Stimulated activated CD4-positive, alpha-beta T cell treated with anti-CD3 and anti-CD28 coated beads, TNF-alpha, amount 100 ng/mL, for 1 hour (primary cell): ENCODE measurements at regions not wholly inside any gene's neighbourhood (a gene's known extent, or its start where the extent isn't known, plus 50 kb on each side); places are given as distances from the start of the nearest gene placed in this dataset.

Experiments used
- DNase-seq, 3 donors: peaks; one replicate each; pipeline ENCODE4 v3.0.0-alpha.2; 2020; ENCODE audit warnings: low read depth in 3 of 3, low spot score in 1 of 3

DNA sequence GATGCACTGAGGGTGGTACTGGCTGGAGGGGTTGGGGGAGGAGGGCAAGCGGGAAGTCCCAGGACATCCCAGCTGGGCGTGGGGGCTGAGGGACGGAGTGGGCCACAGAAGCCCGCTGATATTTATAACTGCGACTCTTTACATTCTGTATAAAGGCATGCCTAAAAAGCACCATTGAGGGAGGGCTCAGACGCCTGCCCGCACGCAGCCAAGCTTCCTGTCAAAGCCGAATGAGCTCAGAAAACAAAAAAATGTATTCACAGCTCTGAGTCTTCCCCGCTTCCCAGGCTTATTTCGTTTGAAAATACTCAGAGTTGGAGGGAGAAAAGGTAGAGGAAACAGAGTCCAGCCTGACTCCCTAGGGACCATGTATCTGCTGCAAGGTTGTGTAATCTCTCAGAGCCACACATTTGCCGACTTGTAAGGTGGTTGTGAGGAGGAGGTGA, 170.1 kb upstream of the HAAO start:
- no peak for DNase-seq

DNA sequence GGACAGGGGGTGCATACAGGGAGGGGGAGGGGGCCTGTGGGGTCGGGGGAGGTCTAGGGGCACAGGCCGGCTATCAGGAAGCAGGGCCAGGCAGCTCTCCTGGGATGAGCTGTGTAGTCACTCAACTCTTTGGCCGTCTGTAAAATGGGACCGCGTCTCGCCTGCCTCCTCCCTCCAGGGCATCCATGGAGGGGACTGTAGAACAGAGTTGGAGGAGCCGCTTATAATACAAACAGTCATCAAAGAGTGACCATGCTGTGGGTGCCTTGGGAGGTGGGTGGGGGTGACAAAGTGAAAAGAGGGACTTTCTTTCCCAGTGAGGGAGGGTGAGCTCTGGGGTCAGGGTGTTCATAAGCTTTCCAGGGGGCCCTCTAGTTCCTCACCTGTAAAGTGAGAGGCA, 169.6 kb upstream of the HAAO start:
- no peak for DNase-seq

DNA sequence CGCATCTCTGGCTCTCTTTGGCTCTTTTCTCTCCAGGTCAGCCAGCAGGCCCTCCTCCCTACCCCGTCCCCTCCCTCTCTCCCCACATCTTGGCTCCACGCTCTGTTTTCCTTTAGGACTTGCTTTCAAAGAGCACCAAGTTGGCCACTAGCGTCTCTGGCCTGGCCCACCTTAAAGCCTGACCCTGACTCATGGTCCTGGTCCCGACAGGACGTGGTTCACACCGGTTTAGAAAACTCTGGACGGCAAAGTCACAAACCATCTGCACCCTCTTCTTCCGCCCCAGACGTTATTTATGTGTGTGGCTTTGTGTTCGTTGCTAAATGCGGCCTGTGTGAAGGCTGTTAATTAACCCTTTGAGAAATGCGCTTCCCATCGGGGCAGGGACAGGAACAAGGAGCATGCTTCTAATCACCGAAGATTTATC, 169.0 kb upstream of the HAAO start:
- DNase-seq: no peak

DNA sequence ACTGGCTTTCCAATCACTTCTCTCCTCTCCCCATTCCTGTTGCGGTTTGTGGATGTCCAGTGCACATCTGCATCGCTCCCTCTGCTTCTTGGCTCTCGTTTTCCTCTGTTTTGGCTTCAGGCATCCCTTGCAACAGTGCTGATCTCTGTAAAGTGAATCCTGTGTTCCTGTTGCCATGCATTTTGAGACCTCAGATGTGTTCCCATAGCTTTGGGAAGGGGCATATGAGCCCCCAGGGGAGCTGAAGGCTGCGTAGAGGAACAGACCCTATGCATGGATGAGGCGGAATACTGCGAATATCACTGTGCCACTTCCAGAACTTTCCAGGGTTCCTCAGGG, 168.4 kb upstream of the HAAO start:
- DNase-seq: no peak

DNA sequence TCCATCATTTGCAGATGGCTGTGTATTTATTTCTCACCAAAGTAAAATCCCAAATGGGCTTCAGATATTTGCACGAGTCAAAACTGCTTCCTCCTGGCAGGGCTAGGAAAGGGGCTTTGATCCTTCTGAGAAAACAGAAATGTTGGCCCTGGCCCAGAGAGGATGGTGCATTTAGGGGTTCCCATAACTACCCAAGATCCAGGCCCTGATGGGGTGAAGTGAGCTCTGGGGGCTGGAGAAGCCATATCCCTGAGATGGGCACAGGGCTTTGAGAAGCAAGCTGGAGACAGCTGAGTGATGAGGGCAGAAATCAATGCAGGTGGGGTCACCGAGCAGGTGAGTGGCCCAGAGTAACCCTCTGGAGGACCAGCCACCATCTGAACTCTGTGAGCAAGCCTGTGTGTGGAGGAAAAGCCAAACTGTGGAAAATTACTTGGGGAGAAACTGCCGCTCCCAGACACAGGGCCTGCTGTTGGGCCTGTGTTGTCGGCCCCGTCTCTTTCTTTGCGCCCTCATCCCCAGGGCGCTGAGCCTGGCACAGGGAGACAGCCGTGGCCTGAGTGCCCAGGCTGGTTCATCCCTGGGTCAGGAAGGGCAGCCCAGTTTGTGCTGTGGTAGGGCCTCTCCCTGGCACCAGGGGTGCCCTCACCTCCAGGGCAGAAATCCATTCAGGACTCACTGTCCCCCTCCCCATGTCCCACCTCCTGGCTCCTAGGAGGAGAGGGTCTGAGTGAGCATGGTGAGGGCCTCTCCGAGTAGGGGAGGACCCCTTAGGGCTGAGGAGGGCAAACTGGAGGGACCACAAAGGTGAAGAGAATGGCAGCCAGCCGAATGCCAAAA, 167.8 kb upstream of the HAAO start:
- DNase-seq: no peak

DNA sequence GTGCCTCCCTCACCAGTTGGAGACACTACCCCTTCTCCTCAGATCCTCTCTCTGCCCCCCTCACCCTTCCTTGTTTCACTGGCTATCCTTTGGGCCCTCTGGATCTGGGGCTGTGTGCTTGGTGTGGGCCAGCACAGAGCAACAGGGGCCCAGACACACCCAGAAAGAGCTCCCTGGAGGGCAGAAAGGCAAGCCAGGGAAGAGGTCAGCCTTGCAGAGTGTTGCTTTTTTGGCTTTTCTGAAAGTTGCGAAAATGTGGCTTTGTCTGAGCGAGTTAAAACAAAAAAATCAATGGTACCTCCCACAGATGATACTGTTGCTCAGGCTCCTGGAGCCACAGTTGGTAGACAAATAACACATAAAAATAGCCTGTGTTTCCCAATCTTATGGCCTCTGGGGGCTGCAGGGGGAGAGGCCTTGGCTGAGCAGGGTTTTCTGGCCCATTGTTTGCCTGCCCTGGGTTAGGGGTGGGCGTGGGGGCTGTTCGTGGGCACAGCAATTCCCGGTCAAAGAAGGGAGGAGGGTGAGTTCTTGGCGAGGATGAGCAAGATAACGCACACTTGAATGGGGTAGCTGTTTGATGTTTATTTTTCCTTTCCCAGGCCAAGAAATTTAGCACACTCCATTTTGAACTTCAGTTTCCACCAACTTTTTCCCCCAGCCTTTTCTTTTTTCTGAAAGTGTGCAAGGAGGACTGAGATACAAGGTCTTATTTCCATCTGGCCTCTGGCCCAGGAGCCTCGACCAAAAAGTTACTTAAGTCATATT, 167.0 kb upstream of the HAAO start:
- no peak for DNase-seq

DNA sequence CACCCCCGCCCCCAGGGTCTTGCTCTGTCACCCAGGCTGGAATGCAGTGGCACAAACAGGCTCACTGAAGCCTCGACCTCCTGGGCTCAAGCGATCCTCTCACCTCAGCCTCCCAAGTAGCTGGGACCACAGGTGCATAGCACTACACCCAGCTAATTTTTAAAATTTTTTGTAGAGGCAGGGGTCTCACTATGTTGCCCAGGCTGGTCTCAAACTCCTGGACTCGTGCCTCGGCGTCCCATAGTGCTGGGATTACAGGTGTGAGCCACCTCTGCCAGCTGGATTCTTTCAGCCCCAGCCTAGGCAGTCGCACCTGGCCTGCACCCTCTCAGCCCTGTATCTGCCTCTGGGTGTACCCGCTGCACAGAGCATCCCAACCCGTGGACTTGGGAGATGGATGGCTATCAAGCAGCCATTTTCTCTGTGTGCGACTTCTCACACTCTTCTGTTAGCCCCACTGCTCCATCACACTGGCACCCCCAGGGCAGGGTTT, 166.4 kb upstream of the HAAO start:
- no peak for DNase-seq

DNA sequence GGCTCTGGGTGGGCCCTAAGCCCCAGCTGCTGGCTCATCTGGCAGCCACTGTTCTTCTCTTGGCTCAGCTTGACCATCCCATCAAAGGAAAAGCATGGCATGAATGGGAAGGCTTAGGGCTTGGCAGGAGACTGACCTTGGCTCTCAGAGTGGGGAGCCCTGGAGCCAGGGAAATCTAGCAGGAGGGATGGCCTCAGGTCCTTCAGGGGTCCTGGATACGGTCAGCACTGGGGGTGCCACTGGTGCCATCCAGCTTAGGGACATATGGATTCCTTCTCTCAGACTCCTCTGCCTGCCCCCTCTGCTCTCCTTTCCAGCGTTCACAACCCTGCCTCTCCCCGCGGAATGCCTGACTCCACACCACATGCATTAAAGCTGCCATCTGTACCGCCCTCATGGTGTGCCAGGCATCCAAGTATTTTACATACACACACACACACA, 165.5 kb upstream of the HAAO start:
- DNase-seq: no peak

DNA sequence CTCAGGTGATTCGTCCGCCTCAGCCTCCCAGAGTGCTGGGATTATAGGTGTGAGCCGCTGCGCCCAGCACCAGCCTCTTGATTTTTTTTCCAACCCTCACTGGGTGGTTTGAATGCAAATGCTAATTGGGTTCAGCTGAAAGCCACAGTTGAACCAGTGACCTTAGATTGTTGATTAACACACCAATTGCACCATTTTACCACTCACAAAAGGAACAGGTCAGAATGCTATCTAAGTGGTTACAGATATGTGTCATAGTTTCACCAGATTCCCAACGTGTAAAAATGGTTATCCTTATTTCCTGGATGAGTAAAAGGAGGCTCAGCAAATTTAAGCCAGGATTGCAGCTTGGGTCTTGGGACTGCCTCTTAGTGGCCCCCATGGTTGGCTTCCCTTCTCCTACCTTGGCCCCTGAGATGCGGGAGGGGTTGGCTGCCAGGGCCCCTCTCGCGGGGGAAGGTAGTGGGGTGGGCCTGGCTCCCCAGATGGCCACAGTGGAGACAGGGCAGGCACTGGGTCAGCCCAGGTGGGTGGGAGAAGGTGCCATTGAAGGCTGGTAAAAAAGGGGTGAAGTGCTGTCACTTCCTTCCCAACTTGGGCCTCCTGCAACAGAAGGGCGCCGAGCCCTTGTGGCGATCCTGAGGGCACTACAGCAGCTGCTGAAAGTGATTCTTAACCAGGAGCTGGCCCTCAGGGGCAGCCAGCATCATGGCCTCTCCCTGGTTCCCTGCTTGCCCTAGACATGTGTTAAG, 164.9 kb upstream of the HAAO start:
- no peak for DNase-seq

DNA sequence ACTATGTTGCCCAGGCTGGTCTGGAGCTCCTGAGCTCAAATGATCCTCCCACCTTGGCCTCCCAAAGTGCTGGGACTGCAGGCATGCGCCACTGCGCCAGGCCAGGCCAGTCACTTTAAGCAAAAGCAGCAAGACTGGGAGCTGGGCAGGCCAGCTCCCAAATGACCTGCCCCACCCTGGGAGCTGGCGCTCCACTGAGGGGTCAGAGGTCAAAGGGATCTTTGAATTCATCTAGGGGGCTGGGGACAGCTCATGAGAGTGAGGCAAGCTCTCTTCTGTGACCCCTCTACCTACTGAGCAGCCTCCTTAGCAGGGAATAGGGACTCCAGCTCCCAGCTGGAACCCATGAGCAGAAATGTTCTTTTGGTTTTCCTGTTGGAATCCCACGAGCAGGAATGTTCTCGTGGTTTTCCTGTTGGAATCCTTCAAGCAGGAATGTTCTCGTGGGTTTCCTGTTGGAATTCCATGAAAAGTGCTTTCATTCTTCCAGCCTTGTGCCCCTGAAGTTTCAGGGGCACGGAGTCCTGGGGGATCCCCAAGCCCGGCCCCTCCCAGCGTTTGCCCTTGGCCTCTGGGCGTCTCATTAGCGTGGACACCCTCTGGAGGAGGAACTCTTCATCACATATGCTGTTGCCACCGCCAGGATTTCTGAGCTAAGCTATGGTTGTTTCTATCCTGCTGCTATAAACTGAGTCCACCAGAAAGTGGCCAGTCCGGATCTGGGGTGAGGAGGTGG, 162.0 kb upstream of the HAAO start:
- DNase-seq: no peak

DNA sequence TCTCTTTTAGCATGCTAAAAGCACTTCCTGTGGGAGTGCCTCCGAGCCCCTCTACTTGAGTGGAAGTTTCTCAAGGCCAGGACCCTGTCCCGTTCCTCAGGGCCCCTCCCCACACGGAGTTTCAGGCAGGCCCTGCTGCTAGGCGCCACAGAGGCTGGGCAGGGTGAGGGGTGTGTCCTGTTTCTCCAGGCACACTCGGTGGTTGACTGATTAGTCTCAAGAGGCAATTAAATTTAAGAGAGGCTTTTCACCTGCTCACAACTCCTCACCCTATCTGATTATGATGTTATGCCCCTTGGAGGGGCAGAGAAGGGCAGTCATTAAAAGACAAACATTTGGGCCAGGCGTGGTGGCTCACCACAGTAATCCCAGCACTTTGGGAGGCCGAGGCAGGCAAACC, 160.8 kb upstream of the HAAO start:
- no peak for DNase-seq

DNA sequence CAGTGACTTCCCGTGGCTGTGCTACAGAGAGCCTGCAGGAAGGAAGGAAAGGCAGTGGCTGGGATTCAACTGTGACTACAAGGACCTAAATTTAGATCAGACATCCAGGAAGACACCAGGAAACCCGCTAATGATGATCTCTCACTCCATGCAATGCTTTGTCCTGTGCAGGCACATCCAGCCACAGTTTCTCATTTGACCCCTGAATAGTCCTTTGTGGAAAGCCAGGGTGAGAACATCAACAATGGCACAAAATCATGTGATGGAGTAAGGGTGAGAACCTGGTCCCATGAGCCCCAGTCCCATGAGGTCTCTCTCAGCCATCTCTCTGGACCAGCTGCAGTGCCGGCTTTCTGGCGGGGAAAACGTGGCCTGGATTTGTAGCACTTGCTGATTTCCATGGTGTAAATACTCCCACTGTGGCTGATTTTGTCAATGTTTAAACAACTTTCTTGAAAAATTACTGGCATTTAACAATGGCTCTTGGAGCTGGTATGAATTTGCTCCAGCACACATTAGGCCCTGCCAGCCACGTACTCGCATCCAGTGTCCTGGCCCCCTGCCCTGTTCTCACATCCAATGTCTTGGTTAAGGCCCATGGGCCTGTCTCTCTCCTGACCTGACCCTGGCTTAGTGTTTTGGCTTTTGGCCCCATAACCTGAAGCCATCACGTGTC, 159.0 kb upstream of the HAAO start:
- no peak for DNase-seq

DNA sequence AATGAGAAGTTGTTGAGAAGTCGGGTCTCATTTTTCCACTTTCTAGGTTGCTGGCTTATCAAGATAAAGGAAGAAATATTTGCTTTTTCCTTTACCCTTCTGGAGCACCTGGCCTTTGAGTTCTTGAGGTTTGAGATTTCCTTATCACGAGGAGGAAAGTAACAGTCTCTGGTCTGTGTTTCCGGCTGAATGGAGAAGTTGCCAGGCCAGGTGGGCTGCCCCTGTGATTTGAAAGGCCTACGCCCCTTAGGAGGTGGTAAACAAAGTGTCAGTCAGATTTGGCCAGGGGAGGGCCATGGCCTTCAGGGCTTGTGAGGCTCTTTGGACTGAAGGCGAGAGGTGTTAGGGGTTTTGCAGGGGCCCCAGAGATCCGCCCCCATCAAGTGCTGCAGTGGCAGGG, 156.7 kb upstream of the HAAO start:
- no peak for DNase-seq

DNA sequence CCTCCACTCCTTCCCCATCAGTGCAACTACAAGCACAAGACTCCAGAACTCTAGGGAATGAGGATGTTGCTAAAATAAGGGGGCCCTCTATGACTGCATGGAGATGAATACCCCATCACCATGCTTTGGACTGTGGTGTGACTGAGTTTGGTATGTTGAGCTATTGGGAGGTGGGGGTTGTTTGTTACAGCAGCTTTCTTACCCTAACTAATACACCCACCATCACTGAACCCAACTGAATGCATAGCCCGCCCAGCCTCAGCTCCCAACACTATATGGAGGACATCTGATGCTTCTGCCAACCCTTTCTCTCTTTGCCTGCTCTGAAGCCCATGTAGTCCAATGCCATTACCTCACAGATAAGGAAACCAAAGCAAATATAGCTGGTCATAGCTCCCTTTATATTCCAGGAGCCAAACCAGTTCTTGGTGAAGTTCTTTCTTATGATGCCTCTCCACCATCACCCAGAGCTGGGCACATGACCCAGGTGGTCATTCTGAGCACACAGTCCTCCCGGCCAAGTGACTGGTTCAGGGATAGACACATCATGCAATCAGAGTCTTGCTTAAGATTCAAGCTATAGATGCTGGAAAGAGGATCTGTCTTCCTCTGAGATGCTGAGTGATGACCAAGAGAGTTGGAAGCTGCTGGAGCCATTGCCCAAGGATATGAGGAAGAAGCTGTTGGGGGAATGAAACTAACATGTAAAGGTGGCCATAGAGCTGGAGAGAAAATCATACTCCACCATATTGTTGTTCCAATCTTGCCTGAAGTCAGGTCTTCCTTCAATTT, 155.6 kb upstream of the HAAO start:
- DNase-seq: no peak

DNA sequence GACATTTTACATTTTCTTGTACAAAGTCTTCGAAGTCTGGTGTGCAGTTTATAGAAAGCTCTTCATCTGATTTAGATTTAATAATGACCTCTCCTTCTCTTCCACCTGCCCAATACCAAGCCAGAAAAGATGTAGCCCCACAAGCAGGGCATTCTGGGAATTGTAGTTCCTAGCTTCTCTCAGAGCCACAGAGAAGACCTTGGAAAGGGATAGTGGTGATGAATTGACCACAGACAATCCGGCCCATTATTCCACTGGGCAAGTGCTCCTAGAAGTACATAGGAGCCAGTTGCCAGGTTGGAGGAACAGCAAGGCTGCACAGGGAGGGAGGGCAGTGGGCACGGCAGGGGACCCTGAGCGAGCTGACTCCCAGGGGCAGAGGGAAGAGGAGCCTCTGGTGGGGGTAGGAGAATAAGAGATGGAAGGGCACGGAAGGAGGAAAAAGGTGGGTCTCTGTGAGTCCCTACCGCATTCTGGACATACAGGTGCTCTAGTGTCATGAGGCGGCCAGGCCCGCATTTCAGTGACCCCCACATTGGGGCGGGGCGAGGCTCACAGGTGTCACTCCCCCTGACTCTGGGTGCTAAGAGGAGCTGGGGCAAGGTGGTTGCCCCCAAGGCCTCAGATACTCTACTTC, 152.5 kb upstream of the HAAO start:
- DNase-seq: no peak

DNA sequence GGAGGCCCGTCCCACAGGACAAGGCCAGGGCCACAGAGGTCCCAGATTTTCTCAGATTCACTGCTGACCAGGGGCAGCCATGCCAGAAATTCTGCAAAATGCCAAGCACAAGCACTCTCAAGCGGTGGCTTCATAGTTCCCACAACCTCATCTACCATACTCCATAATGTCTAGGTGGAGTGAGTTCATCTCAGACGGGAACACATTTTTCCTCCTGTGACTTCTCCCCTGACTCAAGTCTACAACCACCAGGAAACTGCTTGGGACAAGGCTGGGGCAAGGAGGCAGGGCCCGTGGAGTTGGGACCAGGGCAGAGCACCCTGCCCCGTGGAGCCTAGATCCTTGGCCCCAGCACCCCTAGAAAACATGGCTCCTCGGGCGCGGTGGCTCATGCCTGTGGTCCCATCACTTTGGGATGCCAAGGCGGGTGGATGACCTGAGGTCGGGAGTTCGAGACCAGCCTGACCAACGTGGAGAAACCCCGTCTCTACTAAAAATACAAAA, 150.7 kb upstream of the HAAO start:
- no peak for DNase-seq

DNA sequence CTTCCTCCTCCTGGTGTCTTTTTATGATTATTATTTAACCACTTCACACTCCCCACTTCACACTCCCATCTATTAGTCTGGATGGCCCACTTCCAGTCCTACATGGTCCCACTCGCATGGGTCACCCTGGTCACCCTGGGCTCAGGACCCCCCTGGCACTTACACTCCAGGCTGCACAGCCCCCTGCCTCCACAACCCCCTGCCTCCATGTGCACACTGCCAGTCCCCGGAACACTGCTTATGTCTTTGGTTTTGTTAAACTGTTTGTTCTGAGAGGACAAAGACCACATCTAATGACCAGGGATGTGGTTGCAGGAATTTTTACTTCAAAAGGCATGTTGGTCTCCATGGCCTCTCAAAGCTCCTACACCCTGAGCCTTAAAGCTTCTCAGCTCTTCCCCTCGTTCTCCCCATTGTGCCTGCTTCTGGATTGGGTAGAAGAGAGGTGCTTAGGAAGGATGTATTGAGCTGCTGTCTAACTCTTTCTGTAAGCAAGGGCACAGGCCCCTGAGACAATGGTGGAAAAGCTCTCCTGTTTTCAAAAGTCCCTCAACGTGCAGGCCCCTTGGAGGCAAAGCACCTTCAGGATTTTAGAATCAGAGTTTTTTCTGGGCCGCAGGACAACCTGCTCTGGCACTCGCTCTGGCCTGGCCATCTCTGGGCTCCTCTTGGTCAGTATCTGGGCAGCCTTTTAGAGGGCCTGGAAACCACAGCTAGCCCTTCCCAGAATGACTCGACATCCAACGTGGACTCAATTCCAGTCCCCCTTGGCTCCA, 150.0 kb upstream of the HAAO start:
- no peak for DNase-seq

DNA sequence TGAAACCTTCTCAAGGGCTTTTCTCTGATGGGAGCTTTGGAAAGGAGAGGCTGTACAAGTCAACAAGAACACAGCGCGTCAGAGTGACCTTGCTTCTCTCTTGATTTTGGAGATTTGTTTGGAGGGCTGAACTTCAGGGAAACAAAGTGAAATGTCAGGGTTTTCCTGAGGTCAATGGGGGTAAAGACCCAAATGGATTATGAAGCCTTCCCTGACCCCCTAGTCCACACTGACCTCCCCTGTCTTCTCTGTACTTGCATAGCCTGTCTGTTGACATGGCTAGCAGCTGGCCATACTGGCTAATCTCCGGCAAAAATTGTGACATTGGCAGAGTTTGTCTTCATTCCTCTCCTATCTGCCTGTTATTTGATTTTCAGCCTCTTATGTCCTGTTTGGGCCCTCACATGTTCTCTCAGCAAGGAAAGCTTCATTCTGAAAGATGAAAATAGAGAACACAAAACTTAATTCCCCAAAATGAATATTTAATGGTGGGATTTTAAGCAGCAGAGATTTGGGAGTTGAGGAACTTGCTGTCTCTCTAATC, 149.3 kb upstream of the HAAO start:
- no peak for DNase-seq
